ENCODE measurements at regions not wholly inside any gene's neighbourhood (a gene's known extent, or its start where the extent isn't known, plus 50 kb on each side); places are given as distances from the start of the nearest gene placed in this dataset.
"Not testable (repeated sequence)": the region's sequence is repeated elsewhere in the genome, so short reads cannot be mapped to it uniquely, and the experiment has no call there.

DNA sequence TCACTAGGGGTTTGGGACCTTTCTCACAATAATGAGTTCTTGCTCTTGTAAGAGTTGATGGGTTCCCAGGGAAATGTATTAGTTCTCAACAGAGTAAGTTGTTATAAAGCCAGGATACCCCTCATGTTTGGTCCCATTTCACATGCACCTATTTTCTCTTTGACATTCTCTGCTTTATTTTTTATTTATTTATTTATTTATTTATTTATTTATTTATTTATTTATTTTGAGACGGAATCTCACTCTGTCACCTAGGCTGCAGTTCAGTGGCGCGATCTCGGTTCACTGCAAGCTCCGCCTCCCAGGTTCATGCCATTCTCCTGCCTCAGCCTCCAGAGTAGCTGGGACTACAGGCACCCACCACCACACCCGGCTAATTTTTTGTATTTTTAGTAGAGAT, 52.2 kb downstream of the ACTRT1 start:
- not testable (repeated sequence) for H3K4me3 ChIP-seq (replicated peaks; ENCODE audit: low read depth, low read length); DNase-seq (ENCODE audit: low read depth)

DNA sequence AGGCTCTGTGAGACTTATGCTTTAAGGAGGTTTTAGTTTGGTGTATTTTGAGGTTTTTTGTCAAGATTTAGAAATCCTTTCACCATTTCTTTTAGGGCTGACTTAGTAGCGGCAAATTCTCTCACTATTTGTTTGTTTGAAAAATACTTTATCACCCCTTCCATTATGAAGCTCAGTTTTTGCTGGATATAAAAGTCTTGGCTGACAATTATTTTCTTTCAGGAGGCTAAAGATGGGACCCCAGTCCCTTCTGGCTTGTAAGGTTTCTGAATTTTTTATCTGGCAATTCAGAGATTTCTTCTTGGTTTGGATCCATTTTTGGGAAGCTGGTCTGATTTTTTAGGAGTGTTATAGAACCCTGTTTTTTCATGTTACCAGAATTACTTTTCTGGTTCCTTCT, 88.5 kb downstream of the ACTRT1 start:
- no peak for DNase-seq (ENCODE audit: low read depth)
- TF ChIP-seq, protein P1, sequence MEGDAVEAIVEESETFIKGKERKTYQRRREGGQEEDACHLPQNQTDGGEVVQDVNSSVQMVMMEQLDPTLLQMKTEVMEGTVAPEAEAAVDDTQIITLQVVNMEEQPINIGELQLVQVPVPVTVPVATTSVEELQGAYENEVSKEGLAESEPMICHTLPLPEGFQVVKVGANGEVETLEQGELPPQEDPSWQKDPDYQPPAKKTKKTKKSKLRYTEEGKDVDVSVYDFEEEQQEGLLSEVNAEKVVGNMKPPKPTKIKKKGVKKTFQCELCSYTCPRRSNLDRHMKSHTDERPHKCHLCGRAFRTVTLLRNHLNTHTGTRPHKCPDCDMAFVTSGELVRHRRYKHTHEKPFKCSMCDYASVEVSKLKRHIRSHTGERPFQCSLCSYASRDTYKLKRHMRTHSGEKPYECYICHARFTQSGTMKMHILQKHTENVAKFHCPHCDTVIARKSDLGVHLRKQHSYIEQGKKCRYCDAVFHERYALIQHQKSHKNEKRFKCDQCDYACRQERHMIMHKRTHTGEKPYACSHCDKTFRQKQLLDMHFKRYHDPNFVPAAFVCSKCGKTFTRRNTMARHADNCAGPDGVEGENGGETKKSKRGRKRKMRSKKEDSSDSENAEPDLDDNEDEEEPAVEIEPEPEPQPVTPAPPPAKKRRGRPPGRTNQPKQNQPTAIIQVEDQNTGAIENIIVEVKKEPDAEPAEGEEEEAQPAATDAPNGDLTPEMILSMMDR (IDR thresholded peaks at IDR 0.05; ENCODE audit: low read length, missing control alignments), result no peak
- H3K4me3 ChIP-seq (replicated peaks; ENCODE audit: low read depth, low read length), result no peak overlapping the region

DNA sequence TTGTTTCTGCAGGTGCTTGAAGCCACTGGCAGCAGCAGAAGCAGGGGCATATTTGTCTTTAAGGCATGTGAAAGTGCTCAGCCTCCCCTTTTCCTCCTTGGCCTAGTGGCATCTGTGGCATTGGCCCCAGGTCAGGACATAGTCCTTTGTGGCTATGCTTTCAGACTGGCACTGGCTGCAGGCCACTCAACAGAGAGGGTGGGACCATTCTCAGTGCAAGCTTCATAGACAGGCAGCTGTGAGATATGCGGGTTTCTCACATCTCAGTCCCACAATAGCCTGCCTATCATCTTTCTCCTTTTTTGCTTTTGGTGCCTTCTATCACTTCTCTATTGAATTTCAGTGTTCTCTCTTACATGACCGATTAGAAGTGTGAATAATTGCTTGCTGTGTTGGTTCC, 104.8 kb downstream of the ACTRT1 start:
- no peak overlapping the region for H3K4me3 ChIP-seq (replicated peaks; ENCODE audit: low read depth, low read length)
- no peak for DNase-seq (ENCODE audit: low read depth)
- TF ChIP-seq, protein P1 (IDR thresholded peaks at IDR 0.05; ENCODE audit: low read length, missing control alignments), result no peak

DNA sequence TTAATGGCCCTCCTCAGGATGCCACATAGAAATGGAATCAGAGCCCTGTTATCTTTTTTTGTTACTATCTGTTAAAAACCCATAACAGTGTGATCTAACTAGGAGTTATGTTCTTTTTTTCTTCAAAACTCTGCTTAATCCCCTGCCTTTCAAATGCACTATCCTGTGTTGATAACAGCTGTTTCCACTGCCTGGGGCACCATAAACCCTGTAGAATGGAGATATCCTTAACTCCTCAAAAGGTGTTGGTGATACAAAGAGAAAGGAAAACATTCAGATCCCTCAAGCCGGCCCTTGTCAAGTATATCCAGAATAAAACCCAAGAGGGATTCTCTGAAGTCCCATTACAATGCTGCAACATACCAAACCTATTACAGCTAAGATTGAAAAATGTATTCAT, 108.6 kb downstream of the ACTRT1 start:
- DNase-seq (ENCODE audit: low read depth), result no peak
- TF ChIP-seq, protein P1 (IDR thresholded peaks at IDR 0.05; ENCODE audit: low read length, missing control alignments), result no peak
- no peak overlapping the region for H3K4me3 ChIP-seq (replicated peaks; ENCODE audit: low read depth, low read length)

DNA sequence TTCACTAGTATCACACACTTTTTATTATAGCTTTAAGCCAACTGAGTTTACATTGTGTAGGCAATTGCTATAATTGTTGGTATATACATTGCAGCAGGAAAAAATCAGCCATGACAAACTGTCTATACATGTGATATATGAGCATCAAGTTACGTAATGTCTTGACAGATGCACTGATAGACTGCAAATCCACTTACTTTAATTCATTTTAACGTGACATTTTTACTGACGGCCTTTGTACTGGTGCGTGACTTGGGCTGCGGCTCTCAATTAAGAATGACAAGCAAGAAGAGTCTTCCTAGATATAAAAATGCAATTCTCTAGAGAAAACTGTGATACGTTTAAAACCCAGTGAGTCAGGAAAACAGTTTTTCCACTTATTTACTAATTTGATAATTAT, 143.8 kb downstream of the ACTRT1 start:
- H3K4me3 ChIP-seq (replicated peaks; ENCODE audit: low read depth, low read length), result no peak overlapping the region
- no peak for DNase-seq (ENCODE audit: low read depth)
- TF ChIP-seq, protein P1 (IDR thresholded peaks at IDR 0.05; ENCODE audit: low read length, missing control alignments), result no peak

DNA sequence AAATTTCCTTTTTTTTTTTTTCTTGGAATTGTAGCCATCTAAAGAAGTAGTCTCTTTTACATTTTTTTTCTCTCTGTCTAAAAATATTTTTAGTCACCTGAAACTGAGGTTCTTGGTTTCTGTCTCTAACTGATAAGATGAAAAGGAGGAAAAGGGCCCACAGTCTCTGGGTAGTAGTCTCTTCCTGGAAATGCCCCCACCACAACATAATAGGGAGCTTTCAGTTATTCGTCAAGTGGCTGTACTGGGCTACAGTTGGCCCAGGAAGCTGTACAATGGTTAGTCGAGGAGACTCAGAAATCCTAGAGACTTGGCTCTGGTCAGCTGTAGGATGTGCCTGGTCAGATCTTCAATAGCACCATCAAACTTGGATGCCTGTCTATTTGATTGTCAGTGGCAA, 163.4 kb downstream of the ACTRT1 start:
- TF ChIP-seq, protein P1 (IDR thresholded peaks at IDR 0.05; ENCODE audit: low read length, missing control alignments), result no peak
- no peak overlapping the region for H3K4me3 ChIP-seq (replicated peaks; ENCODE audit: low read depth, low read length)
- DNase-seq (ENCODE audit: low read depth), result no peak

DNA sequence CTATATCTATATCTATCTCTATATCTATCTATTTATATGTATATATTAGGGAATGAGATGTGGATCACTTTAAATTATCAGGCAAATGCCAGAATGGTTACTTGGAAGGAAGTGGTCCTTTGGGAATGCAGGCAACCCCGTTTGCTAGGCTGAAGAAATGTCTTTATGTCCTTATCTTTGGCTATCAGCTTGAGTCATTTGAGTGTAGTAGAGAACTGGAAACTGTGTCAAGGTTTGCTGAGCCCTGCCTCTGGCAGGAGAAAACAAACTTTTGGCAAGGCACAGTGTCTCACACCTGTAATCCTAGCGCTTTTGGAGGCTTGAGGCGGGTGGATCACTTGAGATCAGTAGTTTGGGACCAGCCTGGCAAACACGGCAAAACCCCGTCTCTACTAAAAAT, 167.3 kb downstream of the ACTRT1 start:
- TF ChIP-seq, protein P1 (IDR thresholded peaks at IDR 0.05; ENCODE audit: low read length, missing control alignments), result no peak
- DNase-seq (ENCODE audit: low read depth), result no peak
- no peak overlapping the region for H3K4me3 ChIP-seq (replicated peaks; ENCODE audit: low read depth, low read length)

DNA sequence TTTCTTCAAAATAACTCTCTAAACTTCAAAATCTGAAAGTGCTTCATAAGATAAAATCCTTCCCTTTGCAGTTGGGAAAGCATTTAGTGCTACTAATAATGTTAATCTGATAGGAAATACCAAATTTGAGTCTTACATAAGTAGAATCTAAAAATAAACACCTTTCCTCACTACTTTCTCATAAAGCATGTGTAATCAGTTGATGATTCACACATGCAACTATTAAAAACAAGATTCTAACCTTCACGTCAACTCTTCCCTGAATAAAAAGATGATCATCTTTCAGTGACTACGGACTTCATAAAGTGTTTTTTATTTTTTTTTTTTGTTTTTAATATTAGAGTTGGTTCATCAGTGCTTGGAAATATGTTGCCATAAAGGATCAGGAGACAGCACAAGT, 172.6 kb downstream of the ACTRT1 start:
- TF ChIP-seq, protein P1 (IDR thresholded peaks at IDR 0.05; ENCODE audit: low read length, missing control alignments), result no peak
- H3K4me3 ChIP-seq (replicated peaks; ENCODE audit: low read depth, low read length), result no peak overlapping the region
- DNase-seq (ENCODE audit: low read depth), result peak; percentile 0

Measured in fibroblast of pulmonary artery (primary cell).